HEK293 (cell line): ENCODE measurements at regions not wholly inside any gene's neighbourhood (a gene's known extent, or its start where the extent isn't known, plus 50 kb on each side); places are given as distances from the start of the nearest gene placed in this dataset.
"Not testable (repeated sequence)": the region's sequence is repeated elsewhere in the genome, so short reads cannot be mapped to it uniquely, and the experiment has no call there.

Experiments
- CTCF ChIA-PET: fragments of 350-600 bp; formaldehyde crosslinking; extraction: SDS; loops from one replicate; lab custom pipeline; 2021; ENCODE audit warnings: antibody characterized with exemption; lab: Yijun Ruan, JAX
- POLR2A ChIA-PET: fragments of 300-600 bp; formaldehyde crosslinking; extraction: SDS; loops from one replicate; lab custom pipeline; 2020; ENCODE audit warnings: antibody characterized with exemption, inconsistent platforms; lab: Yijun Ruan, JAX
- H3K27ac ChIP-seq: fragments of 200-500 bp; sonication (Bioruptor generic); 2 replicates; pipeline ENCODE4 v1.5.1; 2014; ENCODE audit warnings: low read depth, low read length, control low read depth, inconsistent platforms; ENCODE audit errors: extremely low read depth
- H3K36me3 ChIP-seq, 2 experiments: fragments of 200-500 bp in 1 of 2; sonication (Bioruptor generic) in 1 of 2; 1 replicate in 1 of 2; 2 replicates in 1 of 2; pipeline ENCODE4 v1.5.1; 2014 to 2017; ENCODE audit warnings: inconsistent platforms in 2 of 2, low read length in 2 of 2; ENCODE audit not compliant: control insufficient read depth in 2 of 2, insufficient read depth in 1 of 2
- H3K4me1 ChIP-seq: fragments of 200-500 bp; sonication (Bioruptor generic); 2 replicates; pipeline ENCODE4 v1.5.1; 2014; ENCODE audit warnings: mild to moderate bottlenecking, low read length, inconsistent platforms; ENCODE audit not compliant: control insufficient read depth, insufficient read depth
- H3K4me3 ChIP-seq: 2 replicates; pipeline ENCODE4 v1.5.1; 2011; ENCODE audit warnings: low read depth, mild to moderate bottlenecking, control low read depth, low read length, moderate library complexity
- H3K9me3 ChIP-seq: fragments of 200-500 bp; sonication (Bioruptor generic); 2 replicates; pipeline ENCODE4 v1.5.1; 2014; ENCODE audit warnings: low read depth, low read length, inconsistent platforms; ENCODE audit not compliant: control insufficient read depth, insufficient read depth
- KLF8 ChIP-seq: fragments of 450-650 bp; formaldehyde crosslinking; IDR thresholded peaks from 2 replicates; pipeline ENCODE4 v1.5.1; 2016; ENCODE audit warnings: missing biosample characterization, missing genetic modification characterization
- REST ChIP-seq: fragments of 450-650 bp; formaldehyde crosslinking; IDR thresholded peaks from 2 replicates; pipeline ENCODE4 v1.5.1; 2016; ENCODE audit warnings: missing biosample characterization, missing genetic modification characterization
- SCRT1 ChIP-seq: fragments of 450-650 bp; formaldehyde crosslinking; IDR thresholded peaks from 2 replicates; pipeline ENCODE4 v1.5.1; 2016; ENCODE audit warnings: missing biosample characterization, missing genetic modification characterization, borderline replicate concordance
- ZBTB17 ChIP-seq: fragments of 450-650 bp; formaldehyde crosslinking; IDR thresholded peaks from 2 replicates; pipeline ENCODE4 v1.5.1; 2016; ENCODE audit warnings: missing biosample characterization, missing genetic modification characterization
- ZBTB20 ChIP-seq: fragments of 450-650 bp; formaldehyde crosslinking; IDR thresholded peaks from 2 replicates; pipeline ENCODE4 v1.5.1; 2016; ENCODE audit warnings: missing biosample characterization, missing genetic modification characterization
- ZBTB7A ChIP-seq: fragments of 450-650 bp; formaldehyde crosslinking; IDR thresholded peaks from 2 replicates; pipeline ENCODE4 v1.5.1; 2016; ENCODE audit warnings: low read depth, missing biosample characterization, missing genetic modification characterization
- ZFP69B ChIP-seq: fragments of 450-650 bp; formaldehyde crosslinking; IDR thresholded peaks from 2 replicates; pipeline ENCODE4 v1.5.1; 2016; ENCODE audit warnings: missing biosample characterization, missing genetic modification characterization
- ZNF112 ChIP-seq: fragments of 450-650 bp; formaldehyde crosslinking; IDR thresholded peaks from 2 replicates; pipeline ENCODE4 v1.5.0; 2017; ENCODE audit warnings: missing biosample characterization, missing genetic modification characterization
- ZNF140 ChIP-seq: fragments of 450-650 bp; formaldehyde crosslinking; IDR thresholded peaks from 2 replicates; pipeline ENCODE4 v1.5.1; 2016; ENCODE audit warnings: missing biosample characterization, missing genetic modification characterization
- ZNF184 ChIP-seq: fragments of 450-650 bp; IDR thresholded peaks from 2 replicates; pipeline ENCODE4 v1.5.1; 2018; ENCODE audit warnings: missing biosample characterization, mild to moderate bottlenecking, missing genetic modification characterization
- ZNF221 ChIP-seq: fragments of 450-650 bp; formaldehyde crosslinking; IDR thresholded peaks from 2 replicates; pipeline ENCODE4 v1.5.1; 2017; ENCODE audit warnings: missing biosample characterization, missing genetic modification characterization, borderline replicate concordance
- ZNF362 ChIP-seq: fragments of 450-650 bp; formaldehyde crosslinking; IDR thresholded peaks from 2 replicates; pipeline ENCODE4 v1.5.1; 2016; ENCODE audit warnings: missing biosample characterization, missing genetic modification characterization
- ZNF366 ChIP-seq: fragments of 450-650 bp; formaldehyde crosslinking; conservative IDR thresholded peaks from 2 replicates; pipeline ENCODE4 v1.5.1; 2016; ENCODE audit warnings: missing biosample characterization, missing genetic modification characterization
- ZNF37A ChIP-seq: fragments of 450-650 bp; IDR thresholded peaks from 2 replicates; pipeline ENCODE4 v1.5.1; 2018; ENCODE audit warnings: missing biosample characterization, missing genetic modification characterization
- ZNF416 ChIP-seq: fragments of 450-650 bp; formaldehyde crosslinking; IDR thresholded peaks from 2 replicates; pipeline ENCODE4 v1.5.1; 2016; ENCODE audit warnings: missing biosample characterization, missing genetic modification characterization
- ZNF423 ChIP-seq: fragments of 450-650 bp; formaldehyde crosslinking; IDR thresholded peaks from 2 replicates; pipeline ENCODE4 v1.5.1; 2016; ENCODE audit warnings: missing biosample characterization, missing genetic modification characterization
- ZNF561 ChIP-seq: fragments of 450-650 bp; IDR thresholded peaks from 2 replicates; pipeline ENCODE4 v1.5.1; 2018; ENCODE audit warnings: missing biosample characterization, missing genetic modification characterization, borderline replicate concordance
- ZNF571 ChIP-seq: fragments of 450-650 bp; formaldehyde crosslinking; IDR thresholded peaks from 2 replicates; pipeline ENCODE4 v1.5.0; 2017; ENCODE audit warnings: missing biosample characterization, missing genetic modification characterization
- ZNF664 ChIP-seq: fragments of 450-650 bp; formaldehyde crosslinking; IDR thresholded peaks from 2 replicates; pipeline ENCODE4 v1.5.1; 2016; ENCODE audit warnings: missing biosample characterization, missing genetic modification characterization
- ZNF76 ChIP-seq: fragments of 450-650 bp; formaldehyde crosslinking; IDR thresholded peaks from 2 replicates; pipeline ENCODE4; 2016; ENCODE audit warnings: low read depth, missing biosample characterization, missing genetic modification characterization, borderline replicate concordance
- ZNF776 ChIP-seq: fragments of 450-650 bp; formaldehyde crosslinking; IDR thresholded peaks from 2 replicates; pipeline ENCODE4 v1.5.0; 2017; ENCODE audit warnings: missing biosample characterization, missing genetic modification characterization, borderline replicate concordance
- ZNF791 ChIP-seq: fragments of 450-650 bp; formaldehyde crosslinking; IDR thresholded peaks from 2 replicates; pipeline ENCODE4 v1.5.1; 2016; ENCODE audit warnings: missing biosample characterization, missing genetic modification characterization
- ZSCAN30 ChIP-seq: fragments of 450-650 bp; IDR thresholded peaks from 2 replicates; pipeline ENCODE4 v1.5.1; 2018; ENCODE audit warnings: missing biosample characterization, mild to moderate bottlenecking, missing genetic modification characterization, moderate library complexity

- not testable (repeated sequence) for H3K4me3 ChIP-seq, H3K27ac ChIP-seq, H3K36me3 ChIP-seq
- POLR2A ChIA-PET, result interaction anchor here (0.7 kb wide), 1 partner anchor 8 kb away, joined by 4 read pairs; no protein-coding TSS in a partner anchor
- peak; percentile 88 for TF ChIP-seq ZNF366 (tag by site-specific recombination)
- TF ChIP-seq, all 188 proteins: peak for 1; not testable (repeated sequence) for 187
- CTCF ChIA-PET, H3K4me1 ChIP-seq, H3K9me3 ChIP-seq: not testable (repeated sequence)
These were observed 124.9 kb upstream of the BCOR start for GRCh38 chrX:40222612-40223011.

GRCh38 chrX:40213092-40213491 lies 115.3 kb upstream of the BCOR start:
- no peaks in the 10 kb centered on the region for H3K9me3 ChIP-seq
- TF ChIP-seq ZSCAN30 (tag by site-specific recombination) (no peak), ZNF416 (tag by site-specific recombination) (peak; percentile 54; the same call in 1 of the 2 replicates)
- no peaks in the 10 kb centered on the region for H3K4me1 ChIP-seq
- H3K4me3 ChIP-seq, result no peak overlapping the region
- CTCF ChIA-PET, result no interaction called here
- POLR2A ChIA-PET, result no interaction called here
- H3K36me3 ChIP-seq, result no peaks in the 10 kb centered on the region
- no peak overlapping the region for H3K27ac ChIP-seq

DNA sequence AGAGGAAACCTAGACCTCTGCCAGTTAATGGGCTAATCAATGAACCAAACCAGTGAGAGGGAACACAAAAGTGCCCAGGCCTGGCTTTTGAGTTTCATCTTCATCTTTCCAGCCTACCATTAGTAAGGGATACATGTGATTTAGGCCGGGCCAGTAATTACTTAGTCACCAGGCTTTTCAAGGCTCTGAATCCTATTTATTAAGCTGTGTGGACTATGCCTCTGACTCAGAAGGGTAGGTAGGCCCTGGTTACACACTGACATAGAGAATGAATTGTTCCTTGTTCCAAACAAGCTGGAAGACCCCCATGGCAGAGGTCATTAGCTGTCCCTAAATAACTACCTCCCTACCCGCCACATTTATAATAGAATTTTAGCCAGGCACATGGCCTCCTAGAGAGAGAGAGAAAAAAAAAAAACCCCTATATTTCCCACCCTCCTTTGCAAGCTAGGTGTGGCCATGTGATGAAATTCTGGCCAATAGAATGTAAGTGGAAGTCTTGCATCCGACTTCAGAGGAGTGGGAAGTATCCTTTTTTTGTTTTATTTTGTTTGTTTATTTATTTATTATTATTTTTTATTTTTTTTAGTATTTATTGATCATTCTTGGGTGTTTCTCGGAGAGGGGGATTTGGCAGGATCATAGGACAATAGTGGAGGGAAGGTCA lies 112.3 kb upstream of the BCOR start:
- no peaks in the 10 kb centered on the region for H3K36me3 ChIP-seq
- no peak overlapping the region for H3K27ac ChIP-seq
- H3K4me3 ChIP-seq, result no peak overlapping the region
- CTCF ChIA-PET, result interaction anchor here (0.5 to 0.7 kb wide), 2 partner anchors 111 to 968 kb away, joined by 3 read pairs; no protein-coding TSS in a partner anchor
- TF ChIP-seq ZFP69B, result no peak
- no peak for TF ChIP-seq ZNF561 (tag by site-specific recombination)
- TF ChIP-seq ZNF221 (tag by site-specific recombination), result no peak
- no peak for TF ChIP-seq REST (tag by site-specific recombination)
- no peak for TF ChIP-seq ZNF140 (tag by site-specific recombination)
- no peak for TF ChIP-seq KLF8 (tag by site-specific recombination)
- TF ChIP-seq ZNF362, result no peak
- TF ChIP-seq SCRT1, result no peak
- no peak for TF ChIP-seq ZNF184
- no peak for TF ChIP-seq ZBTB7A (tag by site-specific recombination)
- no peak for TF ChIP-seq ZBTB20 (tag by site-specific recombination)
- TF ChIP-seq ZNF791 (tag by site-specific recombination), result no peak
- no peak for TF ChIP-seq ZNF423
- TF ChIP-seq ZNF112 (tag by site-specific recombination), result no peak
- no peak for TF ChIP-seq ZBTB17 (tag by site-specific recombination)
- no peak for TF ChIP-seq ZNF571 (tag by site-specific recombination)
- no peak for TF ChIP-seq ZNF776 (tag by site-specific recombination)
- TF ChIP-seq ZNF76 (tag by site-specific recombination), result no peak
- TF ChIP-seq ZNF664 (tag by site-specific recombination), result no peak
- TF ChIP-seq ZNF37A (tag by site-specific recombination), result no peak
- H3K9me3 ChIP-seq, result no peaks in the 10 kb centered on the region
- H3K4me1 ChIP-seq, result no peaks in the 10 kb centered on the region
- POLR2A ChIA-PET, result interaction anchor here (0.7 kb wide), 1 partner anchor 42 kb away, joined by 3 read pairs; no protein-coding TSS in a partner anchor
